ENCODE measurements at regions not wholly inside any gene's neighbourhood (a gene's known extent, or its start where the extent isn't known, plus 50 kb on each side); places are given as distances from the start of the nearest gene placed in this dataset.

DNA sequence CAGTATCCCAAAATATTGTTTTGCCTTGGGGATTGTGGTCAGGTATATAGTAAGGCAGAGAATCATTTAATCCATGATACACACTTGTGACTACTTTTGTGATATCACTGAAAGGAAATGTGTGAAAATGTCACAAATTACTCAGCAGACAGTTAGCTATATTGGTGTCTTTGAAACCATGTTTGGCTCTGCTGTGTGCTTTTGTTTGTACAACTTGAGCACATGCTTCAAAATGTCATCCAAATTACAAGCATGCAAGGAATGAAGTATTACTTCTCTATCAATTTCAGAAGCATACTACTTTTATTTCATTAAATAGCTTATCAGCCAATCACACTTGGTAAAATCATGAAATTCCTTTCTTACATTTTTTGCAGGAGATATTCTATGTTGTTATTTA, 619.0 kb upstream of the AGTR1 start:
- TF ChIP-seq, protein P1, sequence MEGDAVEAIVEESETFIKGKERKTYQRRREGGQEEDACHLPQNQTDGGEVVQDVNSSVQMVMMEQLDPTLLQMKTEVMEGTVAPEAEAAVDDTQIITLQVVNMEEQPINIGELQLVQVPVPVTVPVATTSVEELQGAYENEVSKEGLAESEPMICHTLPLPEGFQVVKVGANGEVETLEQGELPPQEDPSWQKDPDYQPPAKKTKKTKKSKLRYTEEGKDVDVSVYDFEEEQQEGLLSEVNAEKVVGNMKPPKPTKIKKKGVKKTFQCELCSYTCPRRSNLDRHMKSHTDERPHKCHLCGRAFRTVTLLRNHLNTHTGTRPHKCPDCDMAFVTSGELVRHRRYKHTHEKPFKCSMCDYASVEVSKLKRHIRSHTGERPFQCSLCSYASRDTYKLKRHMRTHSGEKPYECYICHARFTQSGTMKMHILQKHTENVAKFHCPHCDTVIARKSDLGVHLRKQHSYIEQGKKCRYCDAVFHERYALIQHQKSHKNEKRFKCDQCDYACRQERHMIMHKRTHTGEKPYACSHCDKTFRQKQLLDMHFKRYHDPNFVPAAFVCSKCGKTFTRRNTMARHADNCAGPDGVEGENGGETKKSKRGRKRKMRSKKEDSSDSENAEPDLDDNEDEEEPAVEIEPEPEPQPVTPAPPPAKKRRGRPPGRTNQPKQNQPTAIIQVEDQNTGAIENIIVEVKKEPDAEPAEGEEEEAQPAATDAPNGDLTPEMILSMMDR (IDR thresholded peaks at IDR 0.05; ENCODE audit: control insufficient read depth, insufficient read depth, low read depth, low read length, missing control alignments), result no peak
- no peak for DNase-seq (ENCODE audit: low read depth)
- no peak overlapping the region for H3K4me3 ChIP-seq (ENCODE audit: control insufficient read depth, low read depth, low read length)

DNA sequence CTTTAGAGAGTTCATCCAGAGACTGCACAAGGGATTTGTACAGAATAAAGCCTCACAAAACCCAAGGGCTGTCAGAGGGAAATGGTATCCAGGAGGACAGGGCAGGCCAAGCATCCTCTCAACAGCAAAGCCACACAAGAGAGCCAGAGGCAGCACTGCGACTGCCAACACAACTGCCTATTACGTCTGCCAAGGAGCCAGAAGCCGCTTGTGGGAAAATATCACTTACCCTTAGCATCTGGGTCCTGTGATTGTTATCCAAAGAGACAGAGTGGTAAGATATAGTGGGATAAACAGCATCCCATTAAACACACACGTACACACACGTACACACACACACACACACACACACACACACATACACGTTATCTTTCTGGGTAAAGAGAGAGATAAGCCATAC, 618.3 kb upstream of the AGTR1 start:
- H3K4me3 ChIP-seq (ENCODE audit: control insufficient read depth, low read depth, low read length), result no peak overlapping the region
- DNase-seq (ENCODE audit: low read depth), result no peak
- TF ChIP-seq, protein P1 (IDR thresholded peaks at IDR 0.05; ENCODE audit: control insufficient read depth, insufficient read depth, low read depth, low read length, missing control alignments), result no peak

GRCh38 chr3:148081926-148082325, 615.8 kb upstream of the AGTR1 start:
- DNase-seq (ENCODE audit: low read depth), result no peak
- TF ChIP-seq, protein P1 (IDR thresholded peaks at IDR 0.05; ENCODE audit: control insufficient read depth, insufficient read depth, low read depth, low read length, missing control alignments), result no peak
- H3K4me3 ChIP-seq (ENCODE audit: control insufficient read depth, low read depth, low read length), result no peak overlapping the region

DNA sequence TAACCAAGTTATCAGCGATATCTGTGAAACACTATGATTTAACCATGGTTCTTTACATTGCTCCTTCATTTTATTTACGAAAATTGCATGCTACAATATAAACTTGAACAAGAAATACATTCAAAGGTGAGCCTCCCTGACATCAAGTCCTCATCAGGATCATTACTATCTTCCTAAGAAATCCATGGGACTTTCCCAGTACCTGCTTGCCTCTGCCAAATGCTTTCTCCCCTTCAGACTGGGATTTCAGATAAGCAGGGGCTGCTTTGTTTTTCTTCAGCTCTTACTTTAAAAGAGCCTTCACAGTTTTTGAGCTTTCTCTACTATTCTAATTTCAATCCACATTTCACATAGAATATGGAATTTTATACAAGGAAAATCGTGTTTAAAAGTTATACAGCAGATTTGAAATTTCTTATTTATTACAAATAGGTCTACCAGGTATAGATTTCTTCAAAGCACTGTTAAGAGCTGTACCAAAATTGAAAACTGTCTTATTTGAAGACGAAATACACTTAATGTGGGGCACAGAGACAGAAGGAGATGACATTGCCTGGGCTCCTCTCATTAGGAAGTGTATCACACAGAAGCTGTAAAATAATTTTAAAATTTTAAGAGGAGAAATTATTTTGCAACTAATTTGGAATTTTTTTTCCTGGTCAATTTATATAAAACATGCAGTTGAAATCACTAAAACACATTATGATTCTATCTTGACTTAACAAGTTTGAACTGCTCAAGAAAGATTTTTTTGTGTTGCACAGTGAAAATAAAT, 615.0 kb upstream of the AGTR1 start:
- TF ChIP-seq, protein P1 (IDR thresholded peaks at IDR 0.05; ENCODE audit: control insufficient read depth, insufficient read depth, low read depth, low read length, missing control alignments), result no peak
- H3K4me3 ChIP-seq (ENCODE audit: control insufficient read depth, low read depth, low read length), result no peak overlapping the region
- no peak for DNase-seq (ENCODE audit: low read depth)

- TF ChIP-seq, protein P1 (IDR thresholded peaks at IDR 0.05; ENCODE audit: control insufficient read depth, insufficient read depth, low read depth, low read length, missing control alignments), result no peak
- DNase-seq (ENCODE audit: low read depth), result no peak
- H3K4me3 ChIP-seq (ENCODE audit: control insufficient read depth, low read depth, low read length), result no peak overlapping the region
Observed at GRCh38 chr3:148083526-148084182, 614.0 kb upstream of the AGTR1 start.

DNA sequence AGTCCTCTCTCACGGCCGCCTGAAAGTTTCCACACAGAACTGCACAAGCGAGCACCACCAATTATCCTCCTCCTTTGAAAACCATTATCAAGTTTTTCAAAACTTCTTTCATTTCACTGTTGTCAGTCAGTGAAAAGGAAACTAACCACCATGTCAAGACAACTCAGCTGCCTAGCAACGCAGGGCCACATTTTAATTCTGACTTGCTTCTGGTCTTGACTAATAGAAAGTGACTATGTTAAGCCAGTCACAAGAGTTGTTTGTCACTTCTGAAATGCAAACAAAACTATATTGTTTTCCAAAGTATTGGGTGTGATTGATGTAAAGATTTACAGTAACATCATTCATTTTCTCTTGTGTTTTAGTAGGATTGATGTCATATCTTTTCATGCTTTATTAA, 612.8 kb upstream of the AGTR1 start:
- TF ChIP-seq, protein P1 (IDR thresholded peaks at IDR 0.05; ENCODE audit: control insufficient read depth, insufficient read depth, low read depth, low read length, missing control alignments), result no peak
- no peak for DNase-seq (ENCODE audit: low read depth)
- no peak overlapping the region for H3K4me3 ChIP-seq (ENCODE audit: control insufficient read depth, low read depth, low read length)
